ENCODE measurements at regions not wholly inside any gene's neighbourhood (a gene's known extent, or its start where the extent isn't known, plus 50 kb on each side); places are given as distances from the start of the nearest gene placed in this dataset.
A peak's percentile ranks its signal among the peaks of the same experiment; 100 is the strongest.

DNA sequence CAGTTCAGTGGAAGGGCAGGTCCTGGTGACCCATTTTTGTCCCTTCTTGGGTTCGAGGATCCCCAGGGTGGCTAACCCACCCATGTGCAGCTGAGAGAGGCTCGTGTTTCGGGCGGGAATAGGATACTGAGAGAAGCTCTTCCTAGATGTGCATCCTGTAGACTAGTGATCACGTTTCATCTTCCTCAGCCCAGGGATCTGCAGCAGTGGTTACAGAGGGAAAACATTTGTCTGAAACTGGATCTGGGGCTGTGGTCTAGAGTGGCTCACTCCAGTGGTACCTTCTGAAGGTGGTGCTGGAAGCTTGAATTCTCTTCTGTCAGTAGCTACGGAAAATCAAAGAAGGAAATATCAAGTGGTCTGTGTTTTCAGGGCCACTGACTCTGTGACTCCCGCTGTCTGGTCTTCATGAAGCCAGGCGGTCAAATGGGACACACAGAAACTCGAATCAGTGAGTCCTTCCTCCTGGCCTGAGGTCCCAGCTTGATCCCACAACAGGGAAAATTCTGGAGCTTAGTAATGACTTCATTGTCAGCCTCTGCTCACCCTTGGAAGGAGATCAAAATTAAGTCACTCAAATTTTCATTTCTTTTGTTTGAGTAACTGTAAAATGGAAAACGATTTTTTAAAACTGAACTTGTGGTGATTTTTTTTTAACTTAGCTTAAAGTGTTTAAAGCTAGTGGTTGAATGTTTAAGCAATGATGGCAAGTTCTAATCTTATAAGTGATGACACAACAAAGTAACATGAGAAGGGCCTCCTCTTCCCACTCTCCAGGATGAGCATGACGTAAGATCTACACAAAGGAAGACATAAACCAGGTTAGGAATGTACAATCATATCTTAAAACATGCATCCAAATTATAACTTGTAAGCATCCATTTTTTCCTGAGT, 469.3 kb upstream of the KLF6 start:
- ChIA-PET CTCF (interaction anchor here (0.6 to 0.7 kb wide), 2 partner anchors 76 to 372 kb away, joined by 3 read pairs; no protein-coding TSS in a partner anchor), POLR2A (no interaction called here)
- Histone ChIP-seq H3K9me3 (ENCODE audit: control insufficient read depth, insufficient read depth, low read depth, low read length) (no peaks in the 10 kb centered on the region), H3K4me1 (ENCODE audit: control insufficient read depth, insufficient read depth, low read length) (no peaks in the 10 kb centered on the region), H3K36me3 (ENCODE audit: control insufficient read depth in 2 of 2, insufficient read depth in 1 of 2, low read length in 2 of 2) (no peaks in the 10 kb centered on the region), H3K4me3 (ENCODE audit: low read depth, low read length) (no peak overlapping the region), H3K27ac (ENCODE audit: extremely low read depth, low read depth, low read length) (no peak overlapping the region)
- TF ChIP-seq SCRT1 (tag by site-specific recombination; IDR thresholded peaks at IDR 0.05; ENCODE audit: borderline replicate concordance) (no peak), ZNF660 (tag by site-specific recombination; IDR thresholded peaks at IDR 0.05) (no peak), ZNF701 (tag by site-specific recombination; IDR thresholded peaks at IDR 0.05) (no peak), ZNF132 (tag by site-specific recombination; IDR thresholded peaks at IDR 0.05; ENCODE audit: borderline replicate concordance) (no peak), YY2 (tag by site-specific recombination; IDR thresholded peaks at IDR 0.05) (no peak), ZNF112 (tag by site-specific recombination; IDR thresholded peaks at IDR 0.05) (no peak), ZNF174 (tag by site-specific recombination; IDR thresholded peaks at IDR 0.05) (no peak), ZNF629 (tag by site-specific recombination; IDR thresholded peaks at IDR 0.05) (peak; percentile 46; the same call in 1 of the 2 replicates), ZEB2 (tag by site-specific recombination; IDR thresholded peaks at IDR 0.05) (0 out of 2 replicates have a peak, but pooled peaks have one; percentile 45), ZNF223 (tag by site-specific recombination; IDR thresholded peaks at IDR 0.05) (no peak)
- TF ChIP-seq, protein P1, sequence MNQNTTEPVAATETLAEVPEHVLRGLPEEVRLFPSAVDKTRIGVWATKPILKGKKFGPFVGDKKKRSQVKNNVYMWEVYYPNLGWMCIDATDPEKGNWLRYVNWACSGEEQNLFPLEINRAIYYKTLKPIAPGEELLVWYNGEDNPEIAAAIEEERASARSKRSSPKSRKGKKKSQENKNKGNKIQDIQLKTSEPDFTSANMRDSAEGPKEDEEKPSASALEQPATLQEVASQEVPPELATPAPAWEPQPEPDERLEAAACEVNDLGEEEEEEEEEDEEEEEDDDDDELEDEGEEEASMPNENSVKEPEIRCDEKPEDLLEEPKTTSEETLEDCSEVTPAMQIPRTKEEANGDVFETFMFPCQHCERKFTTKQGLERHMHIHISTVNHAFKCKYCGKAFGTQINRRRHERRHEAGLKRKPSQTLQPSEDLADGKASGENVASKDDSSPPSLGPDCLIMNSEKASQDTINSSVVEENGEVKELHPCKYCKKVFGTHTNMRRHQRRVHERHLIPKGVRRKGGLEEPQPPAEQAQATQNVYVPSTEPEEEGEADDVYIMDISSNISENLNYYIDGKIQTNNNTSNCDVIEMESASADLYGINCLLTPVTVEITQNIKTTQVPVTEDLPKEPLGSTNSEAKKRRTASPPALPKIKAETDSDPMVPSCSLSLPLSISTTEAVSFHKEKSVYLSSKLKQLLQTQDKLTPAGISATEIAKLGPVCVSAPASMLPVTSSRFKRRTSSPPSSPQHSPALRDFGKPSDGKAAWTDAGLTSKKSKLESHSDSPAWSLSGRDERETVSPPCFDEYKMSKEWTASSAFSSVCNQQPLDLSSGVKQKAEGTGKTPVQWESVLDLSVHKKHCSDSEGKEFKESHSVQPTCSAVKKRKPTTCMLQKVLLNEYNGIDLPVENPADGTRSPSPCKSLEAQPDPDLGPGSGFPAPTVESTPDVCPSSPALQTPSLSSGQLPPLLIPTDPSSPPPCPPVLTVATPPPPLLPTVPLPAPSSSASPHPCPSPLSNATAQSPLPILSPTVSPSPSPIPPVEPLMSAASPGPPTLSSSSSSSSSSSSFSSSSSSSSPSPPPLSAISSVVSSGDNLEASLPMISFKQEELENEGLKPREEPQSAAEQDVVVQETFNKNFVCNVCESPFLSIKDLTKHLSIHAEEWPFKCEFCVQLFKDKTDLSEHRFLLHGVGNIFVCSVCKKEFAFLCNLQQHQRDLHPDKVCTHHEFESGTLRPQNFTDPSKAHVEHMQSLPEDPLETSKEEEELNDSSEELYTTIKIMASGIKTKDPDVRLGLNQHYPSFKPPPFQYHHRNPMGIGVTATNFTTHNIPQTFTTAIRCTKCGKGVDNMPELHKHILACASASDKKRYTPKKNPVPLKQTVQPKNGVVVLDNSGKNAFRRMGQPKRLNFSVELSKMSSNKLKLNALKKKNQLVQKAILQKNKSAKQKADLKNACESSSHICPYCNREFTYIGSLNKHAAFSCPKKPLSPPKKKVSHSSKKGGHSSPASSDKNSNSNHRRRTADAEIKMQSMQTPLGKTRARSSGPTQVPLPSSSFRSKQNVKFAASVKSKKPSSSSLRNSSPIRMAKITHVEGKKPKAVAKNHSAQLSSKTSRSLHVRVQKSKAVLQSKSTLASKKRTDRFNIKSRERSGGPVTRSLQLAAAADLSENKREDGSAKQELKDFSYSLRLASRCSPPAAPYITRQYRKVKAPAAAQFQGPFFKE (tag by site-specific recombination; IDR thresholded peaks at IDR 0.05; ENCODE audit: borderline replicate concordance) = no peak
- TF ChIP-seq, protein P2, sequence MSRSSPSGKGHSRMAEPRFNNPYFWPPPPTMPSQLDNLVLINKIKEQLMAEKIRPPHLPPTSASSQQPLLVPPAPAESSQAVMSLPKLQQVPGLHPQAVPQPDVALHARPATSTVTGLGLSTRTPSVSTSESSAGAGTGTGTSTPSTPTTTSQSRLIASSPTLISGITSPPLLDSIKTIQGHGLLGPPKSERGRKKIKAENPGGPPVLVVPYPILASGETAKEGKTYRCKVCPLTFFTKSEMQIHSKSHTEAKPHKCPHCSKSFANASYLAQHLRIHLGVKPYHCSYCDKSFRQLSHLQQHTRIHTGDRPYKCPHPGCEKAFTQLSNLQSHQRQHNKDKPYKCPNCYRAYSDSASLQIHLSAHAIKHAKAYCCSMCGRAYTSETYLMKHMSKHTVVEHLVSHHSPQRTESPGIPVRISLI (tag by site-specific recombination; IDR thresholded peaks at IDR 0.05) = 0 out of 2 replicates have a peak, but pooled peaks have one; percentile 20
- TF ChIP-seq, protein P3, sequence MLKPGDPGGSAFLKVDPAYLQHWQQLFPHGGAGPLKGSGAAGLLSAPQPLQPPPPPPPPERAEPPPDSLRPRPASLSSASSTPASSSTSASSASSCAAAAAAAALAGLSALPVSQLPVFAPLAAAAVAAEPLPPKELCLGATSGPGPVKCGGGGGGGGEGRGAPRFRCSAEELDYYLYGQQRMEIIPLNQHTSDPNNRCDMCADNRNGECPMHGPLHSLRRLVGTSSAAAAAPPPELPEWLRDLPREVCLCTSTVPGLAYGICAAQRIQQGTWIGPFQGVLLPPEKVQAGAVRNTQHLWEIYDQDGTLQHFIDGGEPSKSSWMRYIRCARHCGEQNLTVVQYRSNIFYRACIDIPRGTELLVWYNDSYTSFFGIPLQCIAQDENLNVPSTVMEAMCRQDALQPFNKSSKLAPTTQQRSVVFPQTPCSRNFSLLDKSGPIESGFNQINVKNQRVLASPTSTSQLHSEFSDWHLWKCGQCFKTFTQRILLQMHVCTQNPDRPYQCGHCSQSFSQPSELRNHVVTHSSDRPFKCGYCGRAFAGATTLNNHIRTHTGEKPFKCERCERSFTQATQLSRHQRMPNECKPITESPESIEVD (tag by site-specific recombination; IDR thresholded peaks at IDR 0.05) = peak; percentile 45

DNA sequence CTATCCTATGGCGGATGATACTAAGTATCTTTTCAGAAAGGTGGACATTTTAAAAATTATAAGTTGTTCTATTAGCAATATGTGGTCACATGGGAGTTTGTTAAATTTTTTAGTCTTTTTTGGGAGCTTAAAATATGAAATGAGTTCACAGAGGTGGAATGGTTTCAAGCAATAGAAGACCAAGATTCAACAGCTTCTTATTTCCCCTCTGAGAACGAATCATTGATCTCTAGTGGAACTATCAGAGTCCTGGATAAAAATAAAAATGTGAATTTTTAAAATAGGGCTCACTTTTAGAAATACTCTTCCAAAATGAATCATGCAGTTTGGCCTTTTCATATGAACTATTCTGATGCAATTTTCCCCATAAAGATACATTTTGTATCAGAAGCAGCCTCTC, 467.7 kb upstream of the KLF6 start:
- H3K27ac ChIP-seq (ENCODE audit: extremely low read depth, low read depth, low read length) = no peak overlapping the region
- H3K4me1 ChIP-seq (ENCODE audit: control insufficient read depth, insufficient read depth, low read length) = no peaks in the 10 kb centered on the region
- CTCF ChIA-PET = interaction anchor here (0.6 kb wide), 2 partner anchors 495 to 984 kb away, joined by 3 read pairs; no protein-coding TSS in a partner anchor
- H3K4me3 ChIP-seq (ENCODE audit: low read depth, low read length) = no peak overlapping the region
- H3K9me3 ChIP-seq (ENCODE audit: control insufficient read depth, insufficient read depth, low read depth, low read length) = no peaks in the 10 kb centered on the region
- POLR2A ChIA-PET = no interaction called here
- TF ChIP-seq IKZF3 (tag by site-specific recombination; IDR thresholded peaks at IDR 0.05) (no peak), ZNF157 (tag by site-specific recombination; IDR thresholded peaks at IDR 0.05) (no peak), ZBTB7A (tag by site-specific recombination; IDR thresholded peaks at IDR 0.05; ENCODE audit: low read depth) (no peak)
- H3K36me3 ChIP-seq (ENCODE audit: control insufficient read depth in 2 of 2, insufficient read depth in 1 of 2, low read length in 2 of 2) = no peaks in the 10 kb centered on the region
